Endothelial cell of umbilical vein (primary cell): ENCODE measurements at regions not wholly inside any gene's neighbourhood (a gene's known extent, or its start where the extent isn't known, plus 50 kb on each side); places are given as distances from the start of the nearest gene placed in this dataset.
"Not testable (repeated sequence)": the region's sequence is repeated elsewhere in the genome, so short reads cannot be mapped to it uniquely, and the experiment has no call there.

Experiments
- GATA2 ChIP-seq: IDR thresholded peaks from 2 replicates; pipeline ENCODE4 v1.7.0; 2011; ENCODE audit warnings: low read depth, mild to moderate bottlenecking, moderate library complexity, mixed read lengths, low read length; ENCODE audit not compliant: insufficient read length, insufficient read depth
- POLR2A ChIP-seq: IDR thresholded peaks from 2 replicates; pipeline ENCODE4 v1.6.1; 2012; ENCODE audit warnings: low read depth, mild to moderate bottlenecking, control low read depth, low read length
- POLR2AphosphoS5 ChIP-seq: IDR thresholded peaks from 2 replicates; pipeline ENCODE4 v1.6.1; 2012; ENCODE audit warnings: low read depth, mild to moderate bottlenecking, control low read depth, low read length, moderate library complexity; ENCODE audit not compliant: insufficient read depth
- TF ChIP-seq, protein P1 (sequence below), 2 donors: IDR thresholded peaks; 1 replicate in 1 of 2; 2 replicates in 1 of 2; pipeline ENCODE4 v1.5.1; 2011; ENCODE audit warnings: low read length in 2 of 2, mild to moderate bottlenecking in 2 of 2, moderate library complexity in 2 of 2, control low read depth in 1 of 2, inconsistent platforms in 1 of 2, low read depth in 1 of 2; ENCODE audit not compliant: insufficient read depth in 1 of 2; ENCODE audit errors: extremely low read depth in 1 of 2
- TF ChIP-seq, protein P2 (sequence below): IDR thresholded peaks from 2 replicates; pipeline ENCODE4 v1.6.1; 2011; ENCODE audit not compliant: insufficient read depth, insufficient read length

DNA sequence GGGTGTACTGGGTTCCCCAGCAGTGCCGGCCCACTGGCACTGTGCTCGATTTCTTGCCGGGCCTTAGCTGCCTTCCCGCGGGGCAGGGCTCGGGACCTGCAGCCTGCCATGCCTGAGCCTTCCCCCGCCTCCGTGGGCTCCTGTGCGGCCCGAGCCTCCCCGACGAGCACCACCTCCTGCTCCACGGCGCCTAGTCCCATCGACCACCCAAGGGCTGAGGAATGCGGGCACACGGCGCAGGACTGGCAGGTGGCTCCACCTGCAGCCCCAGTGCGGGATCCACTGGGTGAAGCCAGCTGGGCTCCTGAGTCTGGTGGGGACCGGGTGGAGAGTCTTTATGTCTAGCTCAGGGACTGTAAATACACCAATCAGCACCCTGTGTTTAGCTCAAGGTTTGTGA, 459.7 kb downstream of the POM121L12 start:
- TF ChIP-seq, protein P1, sequence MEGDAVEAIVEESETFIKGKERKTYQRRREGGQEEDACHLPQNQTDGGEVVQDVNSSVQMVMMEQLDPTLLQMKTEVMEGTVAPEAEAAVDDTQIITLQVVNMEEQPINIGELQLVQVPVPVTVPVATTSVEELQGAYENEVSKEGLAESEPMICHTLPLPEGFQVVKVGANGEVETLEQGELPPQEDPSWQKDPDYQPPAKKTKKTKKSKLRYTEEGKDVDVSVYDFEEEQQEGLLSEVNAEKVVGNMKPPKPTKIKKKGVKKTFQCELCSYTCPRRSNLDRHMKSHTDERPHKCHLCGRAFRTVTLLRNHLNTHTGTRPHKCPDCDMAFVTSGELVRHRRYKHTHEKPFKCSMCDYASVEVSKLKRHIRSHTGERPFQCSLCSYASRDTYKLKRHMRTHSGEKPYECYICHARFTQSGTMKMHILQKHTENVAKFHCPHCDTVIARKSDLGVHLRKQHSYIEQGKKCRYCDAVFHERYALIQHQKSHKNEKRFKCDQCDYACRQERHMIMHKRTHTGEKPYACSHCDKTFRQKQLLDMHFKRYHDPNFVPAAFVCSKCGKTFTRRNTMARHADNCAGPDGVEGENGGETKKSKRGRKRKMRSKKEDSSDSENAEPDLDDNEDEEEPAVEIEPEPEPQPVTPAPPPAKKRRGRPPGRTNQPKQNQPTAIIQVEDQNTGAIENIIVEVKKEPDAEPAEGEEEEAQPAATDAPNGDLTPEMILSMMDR (IDR thresholded peaks at IDR 0.05; ENCODE audit: extremely low read depth in 1 of 2, insufficient read depth in 1 of 2, low read depth in 1 of 2, low read length in 2 of 2) = not testable (repeated sequence)
- TF ChIP-seq, protein P2, sequence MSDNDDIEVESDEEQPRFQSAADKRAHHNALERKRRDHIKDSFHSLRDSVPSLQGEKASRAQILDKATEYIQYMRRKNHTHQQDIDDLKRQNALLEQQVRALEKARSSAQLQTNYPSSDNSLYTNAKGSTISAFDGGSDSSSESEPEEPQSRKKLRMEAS = not testable (repeated sequence)
- not testable (repeated sequence) for TF ChIP-seq POLR2A, GATA2, POLR2AphosphoS5
